Left lung (tissue), 4 donors: ENCODE measurements at regions not wholly inside any gene's neighbourhood (a gene's known extent, or its start where the extent isn't known, plus 50 kb on each side); places are given as distances from the start of the nearest gene placed in this dataset.
A peak's percentile ranks its signal among the peaks of the same experiment; 100 is the strongest.

Experiments
- ATAC-seq: fragments of 200-7000 bp; cut with Tn5 transposase; one replicate; pipeline ENCODE4 v1.9.1; 2020; ENCODE audit warnings: moderate library complexity
- DNase-seq, 4 donors: peaks; one replicate each; pipeline ENCODE4 v3.0.0-alpha.2; 2013 to 2020
- H3K27ac ChIP-seq, 2 donors: fragments of 200-600 bp; sonication (generic) in 1 of 2; one replicate each; pipeline versions ENCODE4 v1.5.0 to v1.8.0; 2020 to 2021
- H3K27me3 ChIP-seq, 2 donors: fragments of 200-600 bp; sonication (generic) in 1 of 2; one replicate each; pipeline versions ENCODE4 v1.5.0 to v1.8.0; 2020 to 2021
- H3K36me3 ChIP-seq, 2 donors: fragments of 200-600 bp; sonication (generic) in 1 of 2; one replicate each; pipeline versions ENCODE4 v1.5.0 to v1.8.0; 2020 to 2021
- H3K4me1 ChIP-seq, 2 donors: fragments of 200-600 bp; one replicate each; pipeline ENCODE4 v1.8.0; 2021
- H3K4me3 ChIP-seq, 2 donors: fragments of 200-600 bp; sonication (generic) in 1 of 2; one replicate each; pipeline versions ENCODE4 v1.5.0 to v1.8.0; 2020 to 2021; ENCODE audit warnings: mild to moderate bottlenecking in 1 of 2
- H3K9me3 ChIP-seq, 2 donors: fragments of 200-600 bp; sonication (generic) in 1 of 2; one replicate each; pipeline versions ENCODE4 v1.5.0 to v1.8.0; 2020 to 2021
- CTCF ChIP-seq, 2 donors: fragments of 200-600 bp; sonication (generic) in 1 of 2; IDR thresholded peaks; one replicate each; pipeline versions ENCODE4 v1.5.0 to v1.8.0; 2021; ENCODE audit warnings: antibody characterized with exemption in 2 of 2
- intact Hi-C, 2 donors: fragments of 100-400 bp; cut with DNase I; formaldehyde crosslinking; loops; one replicate each; pipeline versions ENCODE4 v1.11.2 to v1.14.2; 2022
- donor health status: DM: no; HTN: yes; CAD: no.
- donor health status: DM: no; HTN: no; CAD: no.

- ATAC-seq (no peak), DNase-seq (no peak)
- H3K27ac ChIP-seq: no peak overlapping the region
- no peaks in the 10 kb centered on the region for H3K4me1 ChIP-seq
- no peaks in the 10 kb centered on the region for H3K9me3 ChIP-seq
- intact Hi-C loops: no loop called here
- H3K27me3 ChIP-seq: peaks cover 0 to 21% of the 10 kb centered on the region in 2 donors
- H3K4me3 ChIP-seq: no peak overlapping the region
- H3K36me3 ChIP-seq: no peaks in the 10 kb centered on the region
- no peak for TF ChIP-seq CTCF (IDR thresholded peaks at IDR 0.05)
Measured at GRCh38 chr5:174381241-174381640, 335.7 kb downstream of the NSG2 start.

GRCh38 chr5:174383210-174384167, 338.0 kb downstream of the NSG2 start:
- Histone ChIP-seq H3K4me3 (no peak overlapping the region), H3K27me3 (peaks cover 0 to 37% of the 10 kb centered on the region in 2 donors), H3K4me1 (no peaks in the 10 kb centered on the region), H3K9me3 (no peaks in the 10 kb centered on the region), H3K36me3 (no peaks in the 10 kb centered on the region), H3K27ac (no peak overlapping the region)
- no peak for TF ChIP-seq CTCF (IDR thresholded peaks at IDR 0.05)
- intact Hi-C loops: no loop called here
- no peak for DNase-seq
- no peak for ATAC-seq

DNA sequence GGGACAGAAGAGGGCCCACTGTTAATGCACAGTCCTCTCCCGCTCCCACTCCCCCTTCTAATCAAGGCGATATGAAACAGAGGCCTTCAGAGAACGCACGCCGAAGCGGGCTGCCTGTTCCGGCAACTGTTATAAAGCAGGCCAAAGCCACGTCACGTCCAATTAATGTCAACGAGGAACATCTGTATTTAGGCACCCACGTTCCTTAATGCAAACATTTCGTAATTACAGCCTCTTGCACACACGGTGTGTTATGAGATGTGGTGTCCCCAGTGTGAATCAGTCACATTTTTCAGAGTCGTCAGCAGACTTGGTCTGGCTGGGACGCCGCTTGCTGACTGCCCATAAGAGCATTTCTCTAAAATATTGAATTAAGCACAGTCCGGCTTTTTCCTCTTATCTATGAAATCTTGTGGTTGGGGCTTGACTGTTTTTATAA, 339.0 kb downstream of the NSG2 start:
- Histone ChIP-seq H3K27me3 (peaks cover 0 to 37% of the 10 kb centered on the region in 2 donors), H3K27ac (no peak overlapping the region), H3K4me3 (no peak overlapping the region), H3K4me1 (no peaks in the 10 kb centered on the region), H3K9me3 (no peaks in the 10 kb centered on the region), H3K36me3 (no peaks in the 10 kb centered on the region)
- ATAC-seq (no peak), DNase-seq (peak in 2 of 4 donors; percentile 5 to 22)
- no peak for TF ChIP-seq CTCF (IDR thresholded peaks at IDR 0.05)
- intact Hi-C loops: no loop called here

DNA sequence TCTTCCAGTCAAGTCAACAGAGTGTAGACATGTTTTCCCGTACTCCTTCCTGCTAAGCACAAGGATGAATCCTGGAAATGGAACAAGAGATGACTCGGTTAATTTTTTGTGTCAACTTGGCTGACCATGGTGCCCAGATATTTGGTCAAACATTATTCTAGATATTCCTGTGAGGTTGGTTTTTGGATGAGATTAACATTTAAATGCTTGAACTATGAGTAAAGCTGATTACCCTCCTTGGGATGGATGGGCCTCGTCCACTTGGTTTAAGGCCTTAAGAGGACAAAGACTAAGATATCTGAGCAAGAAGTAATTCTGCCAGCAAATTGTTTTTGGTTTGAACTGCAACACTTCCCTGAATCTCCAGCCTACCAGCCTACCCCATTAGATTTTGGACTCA, 338.1 kb upstream of the MSX2 start:
- Histone ChIP-seq H3K27ac (no peak overlapping the region), H3K9me3 (no peaks in the 10 kb centered on the region), H3K4me3 (no peak overlapping the region), H3K27me3 (peaks cover 0 to 46% of the 10 kb centered on the region in 2 donors), H3K4me1 (no peaks in the 10 kb centered on the region), H3K36me3 (no peaks in the 10 kb centered on the region)
- DNase-seq (no peak), ATAC-seq (no peak)
- intact Hi-C loops: no loop called here
- TF ChIP-seq CTCF (IDR thresholded peaks at IDR 0.05): no peak

DNA sequence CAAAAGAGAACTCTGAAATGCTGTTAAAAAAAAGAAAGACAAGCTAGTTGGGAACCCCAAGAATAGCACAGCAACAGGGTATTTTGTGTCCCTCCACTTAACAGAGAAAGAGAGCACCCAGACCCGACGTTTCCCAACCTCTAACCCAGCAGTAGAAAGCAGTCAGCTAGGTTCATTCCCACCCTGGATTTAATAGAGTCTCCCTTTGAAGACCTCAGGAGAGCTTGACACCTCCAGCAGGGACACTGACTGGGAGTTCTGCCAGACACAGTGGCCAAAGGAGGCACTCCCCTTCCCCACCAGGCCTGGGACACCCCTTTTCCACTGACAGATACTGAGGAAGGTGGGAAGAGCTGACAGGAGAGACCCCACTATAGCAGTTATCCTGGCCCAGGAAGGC, 337.5 kb upstream of the MSX2 start:
- ATAC-seq: no peak
- Histone ChIP-seq H3K4me3 (no peak overlapping the region), H3K9me3 (no peaks in the 10 kb centered on the region), H3K27ac (no peak overlapping the region), H3K27me3 (peaks cover 0 to 46% of the 10 kb centered on the region in 2 donors), H3K36me3 (no peaks in the 10 kb centered on the region), H3K4me1 (no peaks in the 10 kb centered on the region)
- no peak for TF ChIP-seq CTCF (IDR thresholded peaks at IDR 0.05)
- intact Hi-C loops: no loop called here
- DNase-seq: no peak
